ENCODE measurements at regions not wholly inside any gene's neighbourhood (a gene's known extent, or its start where the extent isn't known, plus 50 kb on each side); places are given as distances from the start of the nearest gene placed in this dataset.

GRCh38 chr18:11322716-11323115, 173.3 kb upstream of the PIEZO2 start:
- Histone ChIP-seq H3K4me3 (ENCODE audit: extremely low read depth, insufficient read depth, low read length, poor library complexity, severe bottlenecking) (no peak overlapping the region), H3K27ac (ENCODE audit: low read depth, low read length, severe bottlenecking) (no peak overlapping the region), H3K4me1 (ENCODE audit: control insufficient read depth, insufficient read depth, low read length, poor library complexity, severe bottlenecking) (peaks cover 21% of the 10 kb centered on the region), H3K9me3 (ENCODE audit: control insufficient read depth, low read length) (no peaks in the 10 kb centered on the region), H3K36me3 (ENCODE audit: control insufficient read depth, insufficient read depth, low read length) (no peaks in the 10 kb centered on the region)
- WGBS, 2 experiments (ENCODE audit: insufficient coverage in 2 of 2), result 39 to 53% methylated on average over 2 to 3 of the region's 7 CpGs

- H3K4me3 ChIP-seq (ENCODE audit: extremely low read depth, insufficient read depth, low read length, poor library complexity, severe bottlenecking), result no peak overlapping the region
- H3K9me3 ChIP-seq (ENCODE audit: control insufficient read depth, low read length), result no peaks in the 10 kb centered on the region
- WGBS, 2 experiments (ENCODE audit: insufficient coverage in 2 of 2), result no CpG with 5 or more reads among the region's 4 CpGs
- peaks cover 21% of the 10 kb centered on the region for H3K4me1 ChIP-seq (ENCODE audit: control insufficient read depth, insufficient read depth, low read length, poor library complexity, severe bottlenecking)
- no peaks in the 10 kb centered on the region for H3K36me3 ChIP-seq (ENCODE audit: control insufficient read depth, insufficient read depth, low read length)
- no peak overlapping the region for H3K27ac ChIP-seq (ENCODE audit: low read depth, low read length, severe bottlenecking)
These were observed 172.6 kb upstream of the PIEZO2 start for GRCh38 chr18:11322006-11322405.

- Histone ChIP-seq H3K36me3 (ENCODE audit: control insufficient read depth, insufficient read depth, low read length) (no peaks in the 10 kb centered on the region), H3K27ac (ENCODE audit: low read depth, low read length, severe bottlenecking) (no peak overlapping the region), H3K4me3 (ENCODE audit: extremely low read depth, insufficient read depth, low read length, poor library complexity, severe bottlenecking) (no peak overlapping the region), H3K4me1 (ENCODE audit: control insufficient read depth, insufficient read depth, low read length, poor library complexity, severe bottlenecking) (peaks cover 21% of the 10 kb centered on the region), H3K9me3 (ENCODE audit: control insufficient read depth, low read length) (no peaks in the 10 kb centered on the region)
- 0% methylated on average over 1 of the region's 11 CpGs; no CpG with 5 or more reads in 1 of the 2 experiments for WGBS, 2 experiments (ENCODE audit: insufficient coverage in 2 of 2)
These were observed 171.6 kb upstream of the PIEZO2 start for GRCh38 chr18:11320986-11321385.

GRCh38 chr18:11316546-11316945, 167.2 kb upstream of the PIEZO2 start:
- peaks cover 10% of the 10 kb centered on the region for H3K4me1 ChIP-seq (ENCODE audit: control insufficient read depth, insufficient read depth, low read length, poor library complexity, severe bottlenecking)

GRCh38 chr18:11310476-11311086, 161.2 kb upstream of the PIEZO2 start:
- WGBS, 2 experiments (ENCODE audit: insufficient coverage in 2 of 2), result 80 to 100% methylated on average over 1 of the region's 1 CpG

More at GRCh38 chr18:11316546-11316945, 167.2 kb upstream of the PIEZO2 start:
- no peaks in the 10 kb centered on the region for H3K36me3 ChIP-seq (ENCODE audit: control insufficient read depth, insufficient read depth, low read length)
- no peak overlapping the region for H3K4me3 ChIP-seq (ENCODE audit: extremely low read depth, insufficient read depth, low read length, poor library complexity, severe bottlenecking)
- no peaks in the 10 kb centered on the region for H3K9me3 ChIP-seq (ENCODE audit: control insufficient read depth, low read length)
- H3K27ac ChIP-seq (ENCODE audit: low read depth, low read length, severe bottlenecking), result no peak overlapping the region

GRCh38 chr18:11309172-11309571, 159.8 kb upstream of the PIEZO2 start:
- H3K9me3 ChIP-seq (ENCODE audit: control insufficient read depth, low read length), result peaks cover 7% of the 10 kb centered on the region
- no peak overlapping the region for H3K4me3 ChIP-seq (ENCODE audit: extremely low read depth, insufficient read depth, low read length, poor library complexity, severe bottlenecking)
- H3K27ac ChIP-seq (ENCODE audit: low read depth, low read length, severe bottlenecking), result no peak overlapping the region
- peaks cover 6% of the 10 kb centered on the region for H3K4me1 ChIP-seq (ENCODE audit: control insufficient read depth, insufficient read depth, low read length, poor library complexity, severe bottlenecking)
- H3K36me3 ChIP-seq (ENCODE audit: control insufficient read depth, insufficient read depth, low read length), result no peaks in the 10 kb centered on the region
- WGBS, 2 experiments (ENCODE audit: insufficient coverage in 2 of 2), result 75 to 83% methylated on average over 1 of the region's 3 CpGs

More at GRCh38 chr18:11310476-11311086, 161.2 kb upstream of the PIEZO2 start:
- H3K4me1 ChIP-seq (ENCODE audit: control insufficient read depth, insufficient read depth, low read length, poor library complexity, severe bottlenecking), result no peaks in the 10 kb centered on the region
- peaks cover 7% of the 10 kb centered on the region for H3K9me3 ChIP-seq (ENCODE audit: control insufficient read depth, low read length)
- no peaks in the 10 kb centered on the region for H3K36me3 ChIP-seq (ENCODE audit: control insufficient read depth, insufficient read depth, low read length)
- H3K27ac ChIP-seq (ENCODE audit: low read depth, low read length, severe bottlenecking), result no peak overlapping the region
- no peak overlapping the region for H3K4me3 ChIP-seq (ENCODE audit: extremely low read depth, insufficient read depth, low read length, poor library complexity, severe bottlenecking)

GRCh38 chr18:11308499-11308898, 159.1 kb upstream of the PIEZO2 start:
- H3K4me3 ChIP-seq (ENCODE audit: extremely low read depth, insufficient read depth, low read length, poor library complexity, severe bottlenecking), result no peak overlapping the region
- 75 to 95% methylated on average over 2 to 4 of the region's 5 CpGs for WGBS, 2 experiments (ENCODE audit: insufficient coverage in 2 of 2)
- H3K9me3 ChIP-seq (ENCODE audit: control insufficient read depth, low read length), result peaks cover 7% of the 10 kb centered on the region
- H3K4me1 ChIP-seq (ENCODE audit: control insufficient read depth, insufficient read depth, low read length, poor library complexity, severe bottlenecking), result peaks cover 6% of the 10 kb centered on the region
- no peaks in the 10 kb centered on the region for H3K36me3 ChIP-seq (ENCODE audit: control insufficient read depth, insufficient read depth, low read length)
- H3K27ac ChIP-seq (ENCODE audit: low read depth, low read length, severe bottlenecking), result no peak overlapping the region

GRCh38 chr18:11307716-11308115, 158.3 kb upstream of the PIEZO2 start:
- Histone ChIP-seq H3K4me1 (ENCODE audit: control insufficient read depth, insufficient read depth, low read length, poor library complexity, severe bottlenecking) (peaks cover 6% of the 10 kb centered on the region), H3K27ac (ENCODE audit: low read depth, low read length, severe bottlenecking) (no peak overlapping the region), H3K4me3 (ENCODE audit: extremely low read depth, insufficient read depth, low read length, poor library complexity, severe bottlenecking) (no peak overlapping the region), H3K9me3 (ENCODE audit: control insufficient read depth, low read length) (peaks cover 7% of the 10 kb centered on the region), H3K36me3 (ENCODE audit: control insufficient read depth, insufficient read depth, low read length) (no peaks in the 10 kb centered on the region)
- 86 to 91% methylated on average over 1 of the region's 2 CpGs for WGBS, 2 experiments (ENCODE audit: insufficient coverage in 2 of 2)

GRCh38 chr18:11305507-11305906, 156.1 kb upstream of the PIEZO2 start:
- peaks cover 14% of the 10 kb centered on the region for H3K9me3 ChIP-seq (ENCODE audit: control insufficient read depth, low read length)
- H3K36me3 ChIP-seq (ENCODE audit: control insufficient read depth, insufficient read depth, low read length), result no peaks in the 10 kb centered on the region
- H3K4me1 ChIP-seq (ENCODE audit: control insufficient read depth, insufficient read depth, low read length, poor library complexity, severe bottlenecking), result peaks cover 6% of the 10 kb centered on the region
- no peak overlapping the region for H3K27ac ChIP-seq (ENCODE audit: low read depth, low read length, severe bottlenecking)
- WGBS, 2 experiments (ENCODE audit: insufficient coverage in 2 of 2), result 80% methylated on average over 2 of the region's 2 CpGs
- H3K4me3 ChIP-seq (ENCODE audit: extremely low read depth, insufficient read depth, low read length, poor library complexity, severe bottlenecking), result no peak overlapping the region

GRCh38 chr18:11304928-11305327, 155.6 kb upstream of the PIEZO2 start:
- WGBS, 2 experiments (ENCODE audit: insufficient coverage in 2 of 2), result 81 to 94% methylated on average over 2 to 3 of the region's 4 CpGs
- Histone ChIP-seq H3K9me3 (ENCODE audit: control insufficient read depth, low read length) (peaks cover 14% of the 10 kb centered on the region), H3K4me3 (ENCODE audit: extremely low read depth, insufficient read depth, low read length, poor library complexity, severe bottlenecking) (no peak overlapping the region), H3K36me3 (ENCODE audit: control insufficient read depth, insufficient read depth, low read length) (no peaks in the 10 kb centered on the region), H3K27ac (ENCODE audit: low read depth, low read length, severe bottlenecking) (peak overlapping the region; percentile 33), H3K4me1 (ENCODE audit: control insufficient read depth, insufficient read depth, low read length, poor library complexity, severe bottlenecking) (peaks cover 6% of the 10 kb centered on the region)

GRCh38 chr18:11296946-11297345, 147.6 kb upstream of the PIEZO2 start:
- Histone ChIP-seq H3K27ac (ENCODE audit: low read depth, low read length, severe bottlenecking) (no peak overlapping the region), H3K36me3 (ENCODE audit: control insufficient read depth, insufficient read depth, low read length) (no peaks in the 10 kb centered on the region), H3K4me3 (ENCODE audit: extremely low read depth, insufficient read depth, low read length, poor library complexity, severe bottlenecking) (no peak overlapping the region), H3K4me1 (ENCODE audit: control insufficient read depth, insufficient read depth, low read length, poor library complexity, severe bottlenecking) (no peaks in the 10 kb centered on the region), H3K9me3 (ENCODE audit: control insufficient read depth, low read length) (peaks cover 7% of the 10 kb centered on the region)
- WGBS, 2 experiments (ENCODE audit: insufficient coverage in 2 of 2), result 83% methylated on average over 1 of the region's 1 CpG; no CpG with 5 or more reads in 1 of the 2 experiments

Measured in mesodermal cell (in vitro differentiated cells).